ENCODE measurements at regions not wholly inside any gene's neighbourhood (a gene's known extent, or its start where the extent isn't known, plus 50 kb on each side); places are given as distances from the start of the nearest gene placed in this dataset.

- no peak for DNase-seq (ENCODE audit: low spot score)
Measured at GRCh38 chr1:162921311-162921710, 60.3 kb upstream of the CCDC190 start.

DNA sequence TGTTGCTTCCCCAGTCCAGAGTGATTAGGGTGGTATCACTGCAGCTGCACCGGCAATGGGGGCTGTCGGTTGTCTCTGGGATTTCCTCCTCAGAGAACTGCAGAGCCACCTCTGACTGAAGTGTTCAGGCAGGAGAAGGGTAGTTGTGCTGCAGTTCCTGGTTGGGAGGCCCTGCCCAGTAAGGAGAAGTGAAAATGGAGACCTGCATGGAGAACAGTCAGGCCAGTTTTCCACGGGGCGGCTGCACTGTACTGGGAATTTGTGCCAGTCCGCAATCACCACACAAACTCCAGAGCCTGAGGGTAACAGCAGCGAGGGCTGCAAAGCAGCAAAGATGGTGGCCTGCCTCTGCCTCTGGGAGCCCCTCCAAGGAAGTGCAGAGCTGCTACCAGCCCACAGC lies 58.1 kb upstream of the CCDC190 start:
- no peak for DNase-seq (ENCODE audit: low spot score)

GRCh38 chr1:162918151-162918754 lies 57.3 kb upstream of the CCDC190 start:
- no peak for DNase-seq (ENCODE audit: low spot score)

- DNase-seq (ENCODE audit: low spot score), result no peak
Measured at GRCh38 chr1:162916821-162917613, 56.0 kb upstream of the CCDC190 start.

GRCh38 chr1:162916407-162916806 lies 55.4 kb upstream of the CCDC190 start:
- DNase-seq (ENCODE audit: low spot score), result no peak

DNA sequence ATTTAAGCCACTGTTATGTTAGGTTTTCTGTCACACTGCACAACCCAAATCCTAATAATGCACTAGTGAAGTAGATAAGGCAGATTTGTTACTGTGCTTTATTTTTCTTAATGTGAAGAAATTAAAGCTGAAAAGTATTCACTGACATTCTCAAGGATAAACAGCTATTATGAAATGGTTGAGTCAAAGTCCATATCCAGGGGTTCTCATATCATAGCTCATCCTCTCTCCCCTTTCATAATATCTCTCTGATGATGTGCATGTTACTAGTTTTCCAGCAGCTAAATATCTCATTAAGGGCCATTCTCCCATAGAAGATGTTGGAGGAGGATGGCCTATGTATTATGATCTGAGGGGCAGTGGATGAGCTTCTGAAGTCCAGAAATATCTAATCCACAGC lies 53.6 kb upstream of the CCDC190 start:
- DNase-seq (ENCODE audit: low spot score), result no peak

DNA sequence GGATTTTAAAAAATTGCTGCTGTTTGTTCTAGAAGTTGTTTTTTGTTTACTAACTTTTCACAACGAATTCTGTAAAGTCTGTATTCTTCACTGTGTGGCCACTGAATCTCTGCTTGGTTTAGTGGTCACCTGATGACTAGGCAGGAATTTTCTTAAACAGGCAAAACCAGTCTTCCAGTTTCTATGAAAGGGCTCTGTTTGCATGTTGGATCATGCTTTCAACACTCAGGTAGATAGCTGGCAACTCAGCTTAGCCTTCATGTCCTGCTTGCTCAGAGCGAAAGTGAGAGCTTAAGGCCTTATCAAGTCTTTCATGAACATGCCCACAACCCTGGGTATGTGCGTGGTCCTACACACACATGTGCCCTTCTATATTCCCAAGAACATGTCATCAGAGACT lies 52.4 kb upstream of the CCDC190 start:
- DNase-seq (ENCODE audit: low spot score), result no peak

DNA sequence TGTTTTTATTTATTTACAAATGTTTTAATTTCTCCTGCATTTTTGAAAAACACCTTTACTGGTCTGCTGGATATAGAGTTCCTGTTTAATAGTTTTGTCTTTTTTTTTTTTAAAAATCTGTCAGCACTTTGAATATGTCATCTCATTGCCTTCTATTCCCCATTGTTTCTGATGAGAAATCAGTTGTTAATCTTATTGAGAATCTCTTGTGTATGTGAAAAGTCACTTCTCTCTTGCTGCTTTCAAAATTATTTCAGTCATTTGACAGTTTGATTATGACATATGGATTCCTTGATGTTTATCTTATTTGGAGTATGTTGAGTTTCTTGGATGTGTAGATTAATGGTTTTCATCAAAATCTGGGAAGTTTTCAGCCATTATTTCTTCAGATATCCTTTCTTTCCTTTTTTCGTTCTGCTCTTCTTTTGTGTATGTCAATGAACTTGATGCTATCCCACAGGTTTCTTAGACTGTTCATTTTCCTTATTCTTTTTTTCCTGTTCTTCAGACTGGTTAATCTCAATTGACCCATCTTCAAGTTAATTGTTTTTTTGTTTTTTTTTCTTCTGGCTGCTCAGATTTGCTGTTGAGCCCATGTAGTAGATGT lies 51.2 kb upstream of the CCDC190 start:
- DNase-seq (ENCODE audit: low spot score), result no peak
